ENCODE measurements at regions not wholly inside any gene's neighbourhood (a gene's known extent, or its start where the extent isn't known, plus 50 kb on each side); places are given as distances from the start of the nearest gene placed in this dataset.
"Not testable (repeated sequence)": the region's sequence is repeated elsewhere in the genome, so short reads cannot be mapped to it uniquely, and the experiment has no call there.

GRCh38 chr10:8306685-8307364, 252.3 kb downstream of the GATA3 start:
- Mint-ChIP-seq H3K9me3 (no peaks in the 10 kb centered on the region), H3K4me1 (peaks cover 3% of the 10 kb centered on the region), H3K36me3 (peaks cover 2% of the 10 kb centered on the region), H3K4me3 (no peak overlapping the region), H3K27me3 (peaks cover 44% of the 10 kb centered on the region), H3K27ac (no peak overlapping the region)
- CTCF ChIA-PET: no interaction called here
- no peak for DNase-seq

GRCh38 chr10:8310930-8311329, 256.4 kb downstream of the GATA3 start:
- Mint-ChIP-seq H3K4me3 (no peak overlapping the region), H3K4me1 (peaks cover 16% of the 10 kb centered on the region), H3K9me3 (no peaks in the 10 kb centered on the region), H3K27me3 (peaks cover 15% of the 10 kb centered on the region), H3K36me3 (peaks cover 2% of the 10 kb centered on the region), H3K27ac (no peak overlapping the region)
- CTCF ChIA-PET: no interaction called here
- no peak for DNase-seq

DNA sequence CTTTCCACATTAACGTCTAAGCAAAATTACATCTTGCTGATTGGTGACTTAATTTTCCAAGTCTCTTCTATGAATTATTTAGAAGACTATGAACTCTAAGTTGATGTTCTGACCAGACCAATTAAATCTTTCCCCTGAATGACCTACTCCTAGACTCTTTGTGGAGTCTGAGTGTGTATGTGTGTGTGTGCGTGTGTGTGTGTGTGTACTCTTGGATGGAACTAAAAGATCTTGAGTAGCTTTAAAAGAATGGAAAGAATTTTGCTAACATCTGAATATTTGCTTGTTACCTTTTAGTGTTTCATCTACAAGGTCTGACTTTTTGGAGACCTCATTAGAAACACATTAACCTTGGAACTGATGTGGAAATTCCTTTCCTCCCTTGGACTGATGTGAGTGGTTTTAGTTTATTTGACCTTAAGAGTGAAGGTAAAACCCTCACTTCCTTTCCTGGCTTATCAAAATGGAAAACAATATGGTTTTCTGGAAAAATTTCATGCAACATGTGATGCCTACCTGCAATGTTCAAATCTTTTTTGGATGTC, 257.1 kb downstream of the GATA3 start:
- CTCF ChIA-PET: no interaction called here
- Mint-ChIP-seq H3K9me3 (no peaks in the 10 kb centered on the region), H3K4me1 (peaks cover 18% of the 10 kb centered on the region), H3K27me3 (peaks cover 12% of the 10 kb centered on the region), H3K36me3 (peaks cover 2% of the 10 kb centered on the region), H3K4me3 (no peak overlapping the region), H3K27ac (no peak overlapping the region)
- DNase-seq: no peak

DNA sequence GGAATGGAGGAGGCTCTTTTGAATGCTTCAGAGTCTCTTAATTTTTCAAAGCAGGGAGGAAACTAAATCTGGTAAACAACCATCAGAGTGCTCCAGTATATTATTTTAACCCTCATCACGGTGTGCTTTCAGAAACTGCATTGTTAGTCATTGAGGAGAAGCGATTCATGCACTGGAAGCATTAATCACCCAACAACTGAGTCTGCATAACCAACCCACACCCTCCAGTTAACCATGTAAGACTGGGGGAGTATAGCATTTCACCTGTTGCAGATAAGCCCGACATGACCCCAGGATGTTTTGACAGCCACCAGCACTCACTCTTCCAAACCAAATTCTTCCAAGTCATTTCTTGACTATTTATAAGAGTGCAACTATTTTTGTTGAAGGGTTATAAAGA, 257.6 kb downstream of the GATA3 start:
- Mint-ChIP-seq H3K27ac (no peak overlapping the region), H3K4me1 (peaks cover 15% of the 10 kb centered on the region), H3K9me3 (no peaks in the 10 kb centered on the region), H3K4me3 (no peak overlapping the region), H3K27me3 (peaks cover 13% of the 10 kb centered on the region), H3K36me3 (peaks cover 5% of the 10 kb centered on the region)
- no peak for DNase-seq
- CTCF ChIA-PET: no interaction called here

GRCh38 chr10:8312781-8313180, 258.3 kb downstream of the GATA3 start:
- Mint-ChIP-seq H3K36me3 (peaks cover 5% of the 10 kb centered on the region), H3K27me3 (peaks cover 13% of the 10 kb centered on the region), H3K4me3 (no peak overlapping the region), H3K4me1 (peaks cover 15% of the 10 kb centered on the region), H3K27ac (no peak overlapping the region), H3K9me3 (no peaks in the 10 kb centered on the region)
- CTCF ChIA-PET: no interaction called here
- DNase-seq: no peak

DNA sequence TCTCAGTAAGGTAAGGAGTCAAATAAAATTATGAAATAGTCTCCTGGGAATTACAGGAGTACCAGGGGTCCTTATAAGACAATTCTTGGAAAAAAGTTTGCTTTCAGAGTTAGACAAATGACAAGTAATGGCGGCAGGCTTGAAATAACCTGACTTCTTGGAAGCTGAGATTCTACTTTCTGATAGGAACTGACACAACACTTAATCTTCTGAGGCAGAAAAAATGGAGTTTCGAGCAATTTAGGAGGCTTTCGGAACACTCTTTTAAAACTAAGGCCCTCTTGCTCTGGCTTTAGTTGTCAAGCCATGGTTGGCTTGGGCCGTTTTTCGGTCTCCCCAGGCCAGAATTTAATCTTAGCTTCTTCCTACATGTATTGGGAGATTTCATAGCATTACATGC, 260.0 kb downstream of the GATA3 start:
- H3K4me3 Mint-ChIP-seq: no peak overlapping the region
- H3K27ac Mint-ChIP-seq: no peak overlapping the region
- CTCF ChIA-PET: no interaction called here

GRCh38 chr10:8315619-8316021, 261.1 kb downstream of the GATA3 start:
- no peak for DNase-seq
- Mint-ChIP-seq H3K27ac (no peak overlapping the region), H3K4me1 (peaks cover 18% of the 10 kb centered on the region), H3K9me3 (no peaks in the 10 kb centered on the region), H3K27me3 (peaks cover 22% of the 10 kb centered on the region), H3K36me3 (peaks cover 5% of the 10 kb centered on the region), H3K4me3 (no peak overlapping the region)
- CTCF ChIA-PET: no interaction called here

More for the DNA sequence above, 260.0 kb downstream of the GATA3 start:
- Mint-ChIP-seq H3K9me3 (no peaks in the 10 kb centered on the region), H3K36me3 (peaks cover 5% of the 10 kb centered on the region), H3K27me3 (peaks cover 15% of the 10 kb centered on the region), H3K4me1 (peaks cover 15% of the 10 kb centered on the region)
- DNase-seq: no peak

- peaks cover 24% of the 10 kb centered on the region for H3K27me3 Mint-ChIP-seq
- DNase-seq: no peak
- H3K4me3 Mint-ChIP-seq: no peak overlapping the region
- peaks cover 18% of the 10 kb centered on the region for H3K4me1 Mint-ChIP-seq
- CTCF ChIA-PET: no interaction called here
- no peak overlapping the region for H3K27ac Mint-ChIP-seq
- H3K9me3 Mint-ChIP-seq: no peaks in the 10 kb centered on the region
- peaks cover 5% of the 10 kb centered on the region for H3K36me3 Mint-ChIP-seq
Measured at GRCh38 chr10:8316284-8316683, 261.8 kb downstream of the GATA3 start.

DNA sequence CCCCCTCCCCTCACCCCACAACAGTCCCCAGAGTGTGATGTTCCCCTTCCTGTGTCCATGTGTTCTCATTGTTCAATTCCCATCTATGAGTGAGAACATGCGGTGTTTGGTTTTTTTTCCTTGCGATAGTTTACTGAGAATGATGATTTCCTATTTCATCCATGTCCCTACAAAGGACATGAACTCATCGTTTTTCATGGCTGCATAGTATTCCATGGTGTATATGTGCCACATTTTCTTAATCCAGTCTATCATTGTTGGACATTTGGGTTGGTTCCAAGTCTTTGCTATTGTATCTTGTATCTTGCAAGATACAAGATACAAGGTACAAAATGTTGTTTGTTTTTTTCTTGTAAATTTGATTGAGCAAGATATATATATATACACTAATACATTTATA, 263.9 kb downstream of the GATA3 start:
- CTCF ChIA-PET: interaction anchor here (1.1 to 2.0 kb wide), 4 partner anchors 9 to 266 kb away, joined by 3 to 13 read pairs (median 6); no protein-coding TSS in a partner anchor
- H3K27me3 Mint-ChIP-seq: peaks cover 19% of the 10 kb centered on the region
- H3K36me3 Mint-ChIP-seq: not testable (repeated sequence)

DNA sequence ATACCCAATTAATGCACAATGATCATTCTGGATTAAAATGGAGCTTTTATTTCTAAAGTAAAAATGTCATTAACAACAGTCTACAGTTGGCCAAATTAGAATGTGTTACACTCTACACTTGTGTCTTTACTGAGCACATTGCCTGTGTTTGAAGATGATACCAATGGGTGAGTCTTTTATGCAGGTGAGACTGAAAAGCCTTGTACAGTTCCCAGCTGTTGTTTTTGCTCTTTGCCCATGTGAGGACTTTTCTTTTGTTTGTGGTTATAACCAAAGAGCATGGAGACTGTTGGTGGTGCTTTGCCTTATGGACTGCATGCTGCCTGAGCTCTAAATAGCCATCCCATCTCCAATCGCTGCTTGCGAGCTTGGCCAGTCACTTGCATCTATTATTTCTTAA, 264.5 kb downstream of the GATA3 start:
- H3K36me3 Mint-ChIP-seq: peaks cover 2% of the 10 kb centered on the region
- CTCF ChIA-PET: interaction anchor here (0.7 to 2.0 kb wide), 8 partner anchors 10 to 266 kb away, joined by 3 to 13 read pairs (median 4); no protein-coding TSS in a partner anchor
- peaks cover 19% of the 10 kb centered on the region for H3K27me3 Mint-ChIP-seq
- no peak overlapping the region for H3K27ac Mint-ChIP-seq
- peaks cover 18% of the 10 kb centered on the region for H3K4me1 Mint-ChIP-seq
- H3K9me3 Mint-ChIP-seq: no peaks in the 10 kb centered on the region
- DNase-seq: no peak
- H3K4me3 Mint-ChIP-seq: no peak overlapping the region

More for the DNA sequence above, 263.9 kb downstream of the GATA3 start:
- peaks cover 18% of the 10 kb centered on the region for H3K4me1 Mint-ChIP-seq
- not testable (repeated sequence) for DNase-seq, H3K4me3 Mint-ChIP-seq, H3K9me3 Mint-ChIP-seq, H3K27ac Mint-ChIP-seq

DNA sequence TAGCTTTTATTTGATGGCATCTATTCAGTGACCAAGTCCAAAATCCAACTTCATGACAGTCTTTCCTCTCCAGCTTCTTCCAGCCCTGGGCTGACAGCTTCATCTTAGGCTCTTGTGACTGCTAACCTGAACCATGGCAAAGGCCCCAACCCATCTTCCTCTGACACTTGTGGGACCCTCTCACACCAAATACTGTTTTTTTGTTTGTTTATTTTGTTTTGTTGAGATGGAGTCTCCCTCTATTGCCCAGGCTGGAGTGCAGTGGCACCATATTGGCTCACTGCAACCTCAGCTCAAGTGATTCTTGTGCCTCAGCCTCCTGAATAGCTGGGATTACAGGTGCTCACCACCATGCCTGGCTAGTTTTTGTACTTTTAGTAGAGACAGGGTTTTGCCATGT, 265.2 kb downstream of the GATA3 start:
- CTCF ChIA-PET: interaction anchor here (0.6 to 2.0 kb wide), 8 partner anchors 12 to 273 kb away, joined by 3 to 13 read pairs (median 4); no protein-coding TSS in a partner anchor
- H3K4me1 Mint-ChIP-seq: peaks cover 14% of the 10 kb centered on the region

GRCh38 chr10:8321990-8322389, 267.5 kb downstream of the GATA3 start:
- peaks cover 21% of the 10 kb centered on the region for H3K27me3 Mint-ChIP-seq
- H3K4me1 Mint-ChIP-seq: peaks cover 23% of the 10 kb centered on the region
- CTCF ChIA-PET: interaction anchor here (0.6 to 1.0 kb wide), 2 partner anchors 262 to 270 kb away, joined by 3 read pairs; no protein-coding TSS in a partner anchor
- H3K36me3 Mint-ChIP-seq: peaks cover 2% of the 10 kb centered on the region
- DNase-seq: no peak
- H3K27ac Mint-ChIP-seq: no peak overlapping the region
- no peak overlapping the region for H3K4me3 Mint-ChIP-seq
- no peaks in the 10 kb centered on the region for H3K9me3 Mint-ChIP-seq

More for the DNA sequence above, 265.2 kb downstream of the GATA3 start:
- Mint-ChIP-seq H3K27me3 (peaks cover 19% of the 10 kb centered on the region), H3K36me3 (peaks cover 2% of the 10 kb centered on the region), H3K4me3 (no peak overlapping the region), H3K27ac (no peak overlapping the region), H3K9me3 (no peaks in the 10 kb centered on the region)
- no peak for DNase-seq

DNA sequence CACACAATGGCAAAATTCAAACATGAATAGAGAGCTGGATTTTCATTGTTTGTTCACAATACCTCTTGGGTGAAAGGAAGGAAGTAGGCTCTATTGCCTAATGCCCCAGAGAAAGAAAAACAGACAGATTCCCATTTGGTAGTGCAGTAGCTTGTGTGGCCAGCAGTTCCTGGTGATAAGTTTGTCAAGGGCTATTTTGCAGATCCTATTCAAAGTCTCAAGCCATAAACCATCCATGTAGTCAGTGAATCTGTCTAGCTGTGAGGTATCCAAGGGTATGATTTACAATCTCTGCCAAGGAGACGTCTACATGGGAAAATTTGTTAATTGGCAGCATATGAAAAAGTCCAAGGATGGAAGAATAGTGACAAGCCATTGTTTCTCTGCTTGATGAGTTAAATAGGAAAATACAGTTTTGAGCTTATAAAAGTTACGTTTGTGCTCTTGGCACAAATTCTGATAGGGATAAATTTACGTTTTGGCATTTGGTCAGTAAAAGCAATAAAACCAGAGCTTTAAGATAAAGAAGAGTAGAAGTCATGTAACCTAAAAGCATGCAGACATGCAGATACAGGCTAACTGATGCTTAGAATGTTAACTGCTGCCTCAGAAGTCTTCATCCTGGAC, 269.1 kb downstream of the GATA3 start:
- Mint-ChIP-seq H3K36me3 (peaks cover 2% of the 10 kb centered on the region), H3K27ac (no peak overlapping the region), H3K27me3 (peaks cover 21% of the 10 kb centered on the region), H3K9me3 (no peaks in the 10 kb centered on the region), H3K4me3 (no peak overlapping the region), H3K4me1 (peaks cover 23% of the 10 kb centered on the region)
- DNase-seq: no peak
- CTCF ChIA-PET: no interaction called here

- no peak for DNase-seq
- peaks cover 17% of the 10 kb centered on the region for H3K27me3 Mint-ChIP-seq
- no peak overlapping the region for H3K4me3 Mint-ChIP-seq
- CTCF ChIA-PET: no interaction called here
- no peaks in the 10 kb centered on the region for H3K9me3 Mint-ChIP-seq
- H3K36me3 Mint-ChIP-seq: peaks cover 5% of the 10 kb centered on the region
- H3K27ac Mint-ChIP-seq: no peak overlapping the region
- peaks cover 30% of the 10 kb centered on the region for H3K4me1 Mint-ChIP-seq
Measured at GRCh38 chr10:8325024-8325980, 270.8 kb downstream of the GATA3 start.

All from activated naive CD4-positive, alpha-beta T cell treated with anti-CD3 and anti-CD28 coated beads, Interleukin-2, amount 10 ng/mL, durations not matched to agents 7 days and 5 days (primary cell).